ENCODE measurements at regions not wholly inside any gene's neighbourhood (a gene's known extent, or its start where the extent isn't known, plus 50 kb on each side); places are given as distances from the start of the nearest gene placed in this dataset.

DNA sequence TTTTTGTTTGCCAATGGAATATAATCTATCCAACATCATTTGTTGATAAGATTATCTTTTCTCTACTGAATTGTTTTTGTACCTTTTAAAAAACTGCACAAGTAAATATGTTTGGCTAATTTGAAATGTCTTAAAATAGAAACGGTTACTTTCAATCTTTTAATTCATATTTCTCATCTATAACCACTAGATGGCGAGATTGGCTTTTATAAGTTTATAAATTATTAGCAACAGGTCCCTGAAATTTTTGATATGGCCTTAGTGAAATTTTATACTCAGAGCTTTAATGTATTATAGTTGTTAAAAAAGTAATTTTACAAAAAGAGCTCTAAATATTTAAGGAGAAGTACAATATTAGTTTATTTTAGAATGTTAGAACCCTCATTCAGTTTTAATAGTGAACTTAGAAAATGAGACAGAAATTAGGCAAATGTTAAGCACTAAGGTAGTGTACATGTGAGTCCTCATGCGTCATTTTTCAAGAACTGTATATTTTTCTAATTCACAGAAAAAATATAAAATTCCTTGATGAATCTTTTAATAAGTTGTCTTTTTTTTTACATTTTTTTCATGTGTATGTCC lies 592.5 kb downstream of the ARL4A start:
- Histone ChIP-seq H3K4ac (ENCODE audit: low read length) (no peak overlapping the region), H2AFZ (ENCODE audit: low read length) (no peak overlapping the region), H2AK5ac (ENCODE audit: low read depth, low read length) (no peak overlapping the region), H3K9ac (ENCODE audit: low read depth, low read length, poor library complexity) (no peak overlapping the region), H3K4me2 (ENCODE audit: insufficient read depth, low read length, poor library complexity, severe bottlenecking) (no peak overlapping the region), H4K8ac (ENCODE audit: low read depth, low read length) (no peak overlapping the region), H2BK5ac (ENCODE audit: low read length) (no peak overlapping the region), H3K27me3 (ENCODE audit: control insufficient read depth in 3 of 3, insufficient read depth in 3 of 3, low read depth in 1 of 3, low read length in 3 of 3) (no peaks in the 10 kb centered on the region), H3K27ac (replicated peaks; ENCODE audit: low read length) (no peak overlapping the region), H2BK15ac (ENCODE audit: low read length) (no peak overlapping the region), H3K4me1 (ENCODE audit: control insufficient read depth in 2 of 2, insufficient read depth in 1 of 2, low read depth in 1 of 2, low read length in 2 of 2) (no peaks in the 10 kb centered on the region), H3K36me3 (replicated peaks in 1 of 2; ENCODE audit: control insufficient read depth in 2 of 2, insufficient read depth in 2 of 2, low read length in 2 of 2) (no peaks in the 10 kb centered on the region), H3K9me3 (replicated peaks in 1 of 2; ENCODE audit: control insufficient read depth in 2 of 2, insufficient read depth in 1 of 2, low read depth in 1 of 2, low read length in 2 of 2) (peaks cover 0 to 1% of the 10 kb centered on the region in 2 donors), H3K18ac (ENCODE audit: low read length) (no peak overlapping the region), H2BK12ac (ENCODE audit: low read length) (no peak overlapping the region), H3K4me3 (ENCODE audit: low read length in 2 of 2) (no peak overlapping the region), H4K91ac (ENCODE audit: low read depth, low read length, poor library complexity) (no peak overlapping the region), H3K14ac (ENCODE audit: low read length) (no peak overlapping the region), H3K23ac (ENCODE audit: low read depth, low read length, poor library complexity) (no peak overlapping the region), H3K79me1 (ENCODE audit: low read depth, low read length) (no peaks in the 10 kb centered on the region), H2BK120ac (ENCODE audit: low read depth, low read length) (no peak overlapping the region)
- no peak for DNase-seq (ENCODE audit: low spot score)
- WGBS, 2 donors (ENCODE audit: extremely low coverage in 2 of 2, insufficient read length in 2 of 2, insufficient replicate concordance in 1 of 2): no CpG with 5 or more reads among the region's 3 CpGs

- Histone ChIP-seq H3K14ac (ENCODE audit: low read length) (no peak overlapping the region), H2BK15ac (ENCODE audit: low read length) (no peak overlapping the region), H3K4me3 (ENCODE audit: low read length in 2 of 2) (no peak overlapping the region), H2BK12ac (ENCODE audit: low read length) (no peak overlapping the region), H2AK5ac (ENCODE audit: low read depth, low read length) (no peak overlapping the region), H3K9ac (ENCODE audit: low read depth, low read length, poor library complexity) (no peak overlapping the region), H2BK120ac (ENCODE audit: low read depth, low read length) (no peak overlapping the region), H4K8ac (ENCODE audit: low read depth, low read length) (no peak overlapping the region), H3K23ac (ENCODE audit: low read depth, low read length, poor library complexity) (no peak overlapping the region), H2AFZ (ENCODE audit: low read length) (no peak overlapping the region), H3K36me3 (replicated peaks in 1 of 2; ENCODE audit: control insufficient read depth in 2 of 2, insufficient read depth in 2 of 2, low read length in 2 of 2) (no peaks in the 10 kb centered on the region), H3K27me3 (ENCODE audit: control insufficient read depth in 3 of 3, insufficient read depth in 3 of 3, low read depth in 1 of 3, low read length in 3 of 3) (no peaks in the 10 kb centered on the region), H3K79me1 (ENCODE audit: low read depth, low read length) (no peaks in the 10 kb centered on the region), H3K4me2 (ENCODE audit: insufficient read depth, low read length, poor library complexity, severe bottlenecking) (no peak overlapping the region), H3K27ac (replicated peaks; ENCODE audit: low read length) (no peak overlapping the region), H3K9me3 (replicated peaks in 1 of 2; ENCODE audit: control insufficient read depth in 2 of 2, insufficient read depth in 1 of 2, low read depth in 1 of 2, low read length in 2 of 2) (no peaks in the 10 kb centered on the region), H3K4ac (ENCODE audit: low read length) (no peak overlapping the region), H4K91ac (ENCODE audit: low read depth, low read length, poor library complexity) (no peak overlapping the region), H2BK5ac (ENCODE audit: low read length) (no peak overlapping the region), H3K4me1 (ENCODE audit: control insufficient read depth in 2 of 2, insufficient read depth in 1 of 2, low read depth in 1 of 2, low read length in 2 of 2) (no peaks in the 10 kb centered on the region), H3K18ac (ENCODE audit: low read length) (no peak overlapping the region)
- no CpG with 5 or more reads among the region's 3 CpGs for WGBS, 2 donors (ENCODE audit: extremely low coverage in 2 of 2, insufficient read length in 2 of 2, insufficient replicate concordance in 1 of 2)
- DNase-seq (ENCODE audit: low spot score): no peak
Measured at GRCh38 chr7:13282377-13282980, 595.0 kb downstream of the ARL4A start.

DNA sequence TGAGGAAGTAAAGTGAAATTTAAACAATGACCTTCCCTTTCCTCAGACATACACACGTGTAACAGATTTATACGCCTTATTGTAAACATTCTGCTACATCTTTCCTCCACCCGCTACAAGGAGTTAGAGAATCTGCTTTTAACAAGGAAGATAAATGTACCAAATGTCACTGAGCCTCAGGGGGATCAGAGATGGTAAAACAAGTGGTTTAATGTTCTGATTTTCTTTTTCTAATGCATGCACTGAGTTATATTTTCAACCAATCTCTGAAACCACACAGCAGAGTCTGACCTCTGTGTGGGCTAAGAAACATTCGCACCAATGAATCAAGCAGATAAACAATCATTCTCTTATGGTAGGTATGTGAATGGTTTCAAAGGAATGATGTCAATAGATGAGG lies 599.5 kb downstream of the ARL4A start:
- Histone ChIP-seq H2BK120ac (ENCODE audit: low read depth, low read length) (no peak overlapping the region), H3K14ac (ENCODE audit: low read length) (no peak overlapping the region), H3K9ac (ENCODE audit: low read depth, low read length, poor library complexity) (no peak overlapping the region), H3K4me3 (ENCODE audit: low read length in 2 of 2) (no peak overlapping the region), H2BK5ac (ENCODE audit: low read length) (no peak overlapping the region), H2BK15ac (ENCODE audit: low read length) (no peak overlapping the region), H3K23ac (ENCODE audit: low read depth, low read length, poor library complexity) (no peak overlapping the region), H3K18ac (ENCODE audit: low read length) (no peak overlapping the region), H3K79me1 (ENCODE audit: low read depth, low read length) (no peaks in the 10 kb centered on the region), H2AFZ (ENCODE audit: low read length) (peak overlapping the region; percentile 48), H3K27ac (replicated peaks; ENCODE audit: low read length) (no peak overlapping the region), H4K91ac (ENCODE audit: low read depth, low read length, poor library complexity) (no peak overlapping the region), H4K8ac (ENCODE audit: low read depth, low read length) (no peak overlapping the region), H3K4me2 (ENCODE audit: insufficient read depth, low read length, poor library complexity, severe bottlenecking) (no peak overlapping the region), H3K4me1 (ENCODE audit: control insufficient read depth in 2 of 2, insufficient read depth in 1 of 2, low read depth in 1 of 2, low read length in 2 of 2) (no peaks in the 10 kb centered on the region), H2AK5ac (ENCODE audit: low read depth, low read length) (no peak overlapping the region), H2BK12ac (ENCODE audit: low read length) (no peak overlapping the region), H3K27me3 (ENCODE audit: control insufficient read depth in 3 of 3, insufficient read depth in 3 of 3, low read depth in 1 of 3, low read length in 3 of 3) (no peaks in the 10 kb centered on the region), H3K9me3 (replicated peaks in 1 of 2; ENCODE audit: control insufficient read depth in 2 of 2, insufficient read depth in 1 of 2, low read depth in 1 of 2, low read length in 2 of 2) (no peaks in the 10 kb centered on the region), H3K36me3 (replicated peaks in 1 of 2; ENCODE audit: control insufficient read depth in 2 of 2, insufficient read depth in 2 of 2, low read length in 2 of 2) (no peaks in the 10 kb centered on the region), H3K4ac (ENCODE audit: low read length) (no peak overlapping the region)
- DNase-seq (ENCODE audit: low spot score): no peak
- no CpG with 5 or more reads among the region's 4 CpGs for WGBS, 2 donors (ENCODE audit: extremely low coverage in 2 of 2, insufficient read length in 2 of 2, insufficient replicate concordance in 1 of 2)

- H3K36me3 ChIP-seq (replicated peaks in 1 of 2; ENCODE audit: control insufficient read depth in 2 of 2, insufficient read depth in 2 of 2, low read length in 2 of 2): no peaks in the 10 kb centered on the region
- H3K4ac ChIP-seq (ENCODE audit: low read length): no peak overlapping the region
- H3K4me3 ChIP-seq (ENCODE audit: low read length in 2 of 2): no peak overlapping the region
- H2BK5ac ChIP-seq (ENCODE audit: low read length): no peak overlapping the region
- no peaks in the 10 kb centered on the region for H3K9me3 ChIP-seq (replicated peaks in 1 of 2; ENCODE audit: control insufficient read depth in 2 of 2, insufficient read depth in 1 of 2, low read depth in 1 of 2, low read length in 2 of 2)
- no peak overlapping the region for H3K23ac ChIP-seq (ENCODE audit: low read depth, low read length, poor library complexity)
- no peaks in the 10 kb centered on the region for H3K4me1 ChIP-seq (ENCODE audit: control insufficient read depth in 2 of 2, insufficient read depth in 1 of 2, low read depth in 1 of 2, low read length in 2 of 2)
- no peak overlapping the region for H3K27ac ChIP-seq (replicated peaks; ENCODE audit: low read length)
- H3K14ac ChIP-seq (ENCODE audit: low read length): no peak overlapping the region
- H3K27me3 ChIP-seq (ENCODE audit: control insufficient read depth in 3 of 3, insufficient read depth in 3 of 3, low read depth in 1 of 3, low read length in 3 of 3): no peaks in the 10 kb centered on the region
- H2BK15ac ChIP-seq (ENCODE audit: low read length): no peak overlapping the region
- no peak overlapping the region for H2BK120ac ChIP-seq (ENCODE audit: low read depth, low read length)
- H3K18ac ChIP-seq (ENCODE audit: low read length): no peak overlapping the region
- no peak overlapping the region for H4K91ac ChIP-seq (ENCODE audit: low read depth, low read length, poor library complexity)
- no peak overlapping the region for H4K8ac ChIP-seq (ENCODE audit: low read depth, low read length)
- no peak overlapping the region for H2BK12ac ChIP-seq (ENCODE audit: low read length)
- H2AK5ac ChIP-seq (ENCODE audit: low read depth, low read length): no peak overlapping the region
- H3K9ac ChIP-seq (ENCODE audit: low read depth, low read length, poor library complexity): no peak overlapping the region
- H3K79me1 ChIP-seq (ENCODE audit: low read depth, low read length): no peaks in the 10 kb centered on the region
- no peak overlapping the region for H2AFZ ChIP-seq (ENCODE audit: low read length)
- no peak overlapping the region for H3K4me2 ChIP-seq (ENCODE audit: insufficient read depth, low read length, poor library complexity, severe bottlenecking)
- DNase-seq (ENCODE audit: low spot score): no peak
Measured at GRCh38 chr7:13288516-13288915, 601.1 kb downstream of the ARL4A start.

All from neuronal stem cell (in vitro differentiated cells).